Fibroblast of mammary gland (primary cell): ENCODE measurements at regions not wholly inside any gene's neighbourhood (a gene's known extent, or its start where the extent isn't known, plus 50 kb on each side); places are given as distances from the start of the nearest gene placed in this dataset.

Experiments used
- DNase-seq: peaks from one replicate; pipeline ENCODE4 v3.0.0-alpha.2; 2010; ENCODE audit warnings: low read depth
- H3K4me3 ChIP-seq: 2 replicates; pipeline ENCODE4 v1.5.1; 2011; ENCODE audit warnings: low read depth, mild to moderate bottlenecking, low read length, moderate library complexity; ENCODE audit not compliant: control insufficient read depth
- TF ChIP-seq, protein P1 (sequence below): conservative IDR thresholded peaks from 2 replicates; pipeline ENCODE4 v1.5.1; 2011; ENCODE audit warnings: low read depth, low read length, inconsistent platforms; ENCODE audit not compliant: control insufficient read depth, insufficient read depth

DNA sequence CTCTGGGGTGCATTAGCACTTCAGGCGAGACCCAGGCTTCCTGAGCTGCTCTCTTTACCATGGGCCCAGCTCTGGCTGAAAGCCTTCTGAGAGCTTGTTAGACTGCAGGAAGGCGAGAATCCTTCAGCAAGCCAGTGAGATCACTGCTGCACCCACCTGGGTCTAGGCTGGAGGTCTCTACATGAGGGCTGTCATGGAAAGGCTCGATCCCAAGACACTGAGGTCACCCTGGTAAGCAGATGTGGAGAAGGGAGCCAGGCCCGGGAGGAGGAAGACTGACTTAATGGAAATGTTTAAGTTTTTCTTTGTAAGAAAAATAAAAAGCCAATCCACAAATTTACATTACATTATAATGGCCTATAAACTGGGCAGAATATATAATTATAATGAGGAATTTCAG is 684.5 kb downstream of the TNS3 start:
- TF ChIP-seq, protein P1, sequence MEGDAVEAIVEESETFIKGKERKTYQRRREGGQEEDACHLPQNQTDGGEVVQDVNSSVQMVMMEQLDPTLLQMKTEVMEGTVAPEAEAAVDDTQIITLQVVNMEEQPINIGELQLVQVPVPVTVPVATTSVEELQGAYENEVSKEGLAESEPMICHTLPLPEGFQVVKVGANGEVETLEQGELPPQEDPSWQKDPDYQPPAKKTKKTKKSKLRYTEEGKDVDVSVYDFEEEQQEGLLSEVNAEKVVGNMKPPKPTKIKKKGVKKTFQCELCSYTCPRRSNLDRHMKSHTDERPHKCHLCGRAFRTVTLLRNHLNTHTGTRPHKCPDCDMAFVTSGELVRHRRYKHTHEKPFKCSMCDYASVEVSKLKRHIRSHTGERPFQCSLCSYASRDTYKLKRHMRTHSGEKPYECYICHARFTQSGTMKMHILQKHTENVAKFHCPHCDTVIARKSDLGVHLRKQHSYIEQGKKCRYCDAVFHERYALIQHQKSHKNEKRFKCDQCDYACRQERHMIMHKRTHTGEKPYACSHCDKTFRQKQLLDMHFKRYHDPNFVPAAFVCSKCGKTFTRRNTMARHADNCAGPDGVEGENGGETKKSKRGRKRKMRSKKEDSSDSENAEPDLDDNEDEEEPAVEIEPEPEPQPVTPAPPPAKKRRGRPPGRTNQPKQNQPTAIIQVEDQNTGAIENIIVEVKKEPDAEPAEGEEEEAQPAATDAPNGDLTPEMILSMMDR = no peak
- DNase-seq = no peak
- H3K4me3 ChIP-seq = no peak overlapping the region

GRCh38 chr7:46886669-46887374 is 695.1 kb downstream of the TNS3 start:
- H3K4me3 ChIP-seq = no peak overlapping the region
- TF ChIP-seq, protein P1 = no peak
- DNase-seq = no peak

- no peak for DNase-seq
- H3K4me3 ChIP-seq = no peak overlapping the region
- TF ChIP-seq, protein P1 = no peak
Measured at GRCh38 chr7:46885167-46885566, 696.7 kb downstream of the TNS3 start.

DNA sequence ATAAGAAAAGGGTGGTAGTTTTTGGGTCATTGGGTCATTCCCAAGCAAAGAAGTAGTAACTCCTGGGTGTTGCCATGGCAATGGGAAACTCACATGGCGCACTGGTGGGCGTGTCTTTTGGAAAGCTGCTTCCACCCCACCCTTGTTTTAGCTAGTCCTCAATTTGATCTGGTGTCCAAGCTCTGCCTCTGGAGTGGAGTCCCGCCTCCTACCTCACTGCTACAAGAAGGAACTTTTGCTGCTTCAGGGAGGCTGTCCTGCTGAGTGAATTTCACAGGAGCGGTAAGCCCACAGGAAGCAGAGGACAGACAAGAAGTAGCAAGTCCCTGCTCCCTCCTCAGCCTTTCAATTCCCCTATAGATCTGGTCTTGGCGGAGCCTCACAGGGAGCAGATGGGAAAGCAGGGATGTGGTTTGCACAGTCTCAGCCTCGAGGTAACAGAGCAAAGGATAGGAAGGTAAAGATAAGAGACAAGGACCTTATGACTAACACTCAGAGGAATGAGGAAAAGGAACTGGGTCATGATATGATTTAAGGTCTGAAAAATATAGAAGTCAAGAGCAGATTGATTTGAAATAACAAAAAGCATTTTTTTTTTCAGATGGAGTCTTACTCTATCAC is 700.3 kb downstream of the TNS3 start:
- DNase-seq = no peak
- TF ChIP-seq, protein P1 = no peak
- H3K4me3 ChIP-seq = no peak overlapping the region

DNA sequence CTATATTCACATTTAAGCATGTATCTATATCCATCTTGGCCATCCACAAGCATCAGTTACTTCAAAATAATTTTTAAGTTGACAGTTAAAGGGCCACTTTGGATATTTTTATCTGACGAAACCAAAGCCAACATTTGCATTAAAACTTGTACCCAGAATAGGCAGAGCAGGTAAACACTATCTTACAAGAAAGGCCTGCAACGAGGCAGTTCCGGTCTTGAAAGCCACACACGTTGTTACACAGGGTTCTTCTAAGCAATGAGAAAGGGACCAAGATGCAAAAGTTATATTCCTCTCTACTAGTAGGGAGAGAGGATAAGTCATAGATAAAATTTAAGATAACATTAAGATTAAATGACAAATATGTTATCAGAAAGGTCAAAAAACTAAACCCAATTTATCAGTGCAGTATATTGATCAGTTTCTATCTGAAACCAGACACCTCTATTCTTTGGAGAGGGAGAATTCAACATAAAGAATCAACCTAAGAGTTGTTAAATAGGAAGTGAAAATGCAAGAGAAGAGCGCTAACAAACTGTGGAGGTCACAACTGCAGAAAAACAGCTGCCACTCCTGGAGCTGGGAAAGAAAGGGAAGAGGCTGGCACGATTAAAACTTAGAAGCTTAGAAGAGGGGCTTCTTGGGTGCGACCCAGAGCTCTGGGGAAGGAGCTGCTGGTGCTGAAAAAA is 701.3 kb downstream of the TNS3 start:
- TF ChIP-seq, protein P1 = no peak

DNA sequence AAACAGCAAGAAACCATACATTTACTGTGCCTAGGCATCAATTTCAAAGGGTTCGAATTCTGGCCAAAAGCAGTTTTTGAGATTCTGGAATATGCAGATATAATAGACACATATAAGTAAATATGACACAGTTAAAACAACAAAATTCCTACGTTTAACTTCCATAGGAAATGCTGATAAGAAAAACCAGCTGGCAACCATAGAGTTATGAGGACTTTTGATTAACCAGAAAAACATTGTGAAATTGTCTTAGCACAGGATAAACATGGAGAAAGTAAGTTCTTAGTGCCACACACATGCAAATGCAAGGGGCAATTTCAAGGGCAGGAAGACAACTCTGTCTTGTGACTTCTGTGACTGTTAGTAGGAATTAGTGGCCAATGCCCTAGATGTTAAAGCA is 702.1 kb downstream of the TNS3 start:
- H3K4me3 ChIP-seq = no peak overlapping the region
- TF ChIP-seq, protein P1 = no peak
- no peak for DNase-seq

More for the DNA sequence above, 701.3 kb downstream of the TNS3 start:
- no peak overlapping the region for H3K4me3 ChIP-seq
- DNase-seq = no peak
